Muscle layer of duodenum (tissue), 2 donors: ENCODE measurements at regions not wholly inside any gene's neighbourhood (a gene's known extent, or its start where the extent isn't known, plus 50 kb on each side); places are given as distances from the start of the nearest gene placed in this dataset.
"Not testable (repeated sequence)": the region's sequence is repeated elsewhere in the genome, so short reads cannot be mapped to it uniquely, and the experiment has no call there.

ENCODE experiments used
- H3K27ac ChIP-seq: one replicate; pipeline ENCODE4 v1.7.0; 2013; ENCODE audit warnings: mild to moderate bottlenecking, low read length
- H3K27me3 ChIP-seq: one replicate; pipeline ENCODE4 v1.7.0; 2013; ENCODE audit warnings: low read depth, mild to moderate bottlenecking, control low read depth, low read length
- H3K36me3 ChIP-seq, 2 donors: one replicate each; pipeline ENCODE4 v1.7.0; 2013; ENCODE audit warnings: low read length in 2 of 2, control low read depth in 1 of 2, mild to moderate bottlenecking in 1 of 2; ENCODE audit not compliant: insufficient read depth in 2 of 2, control insufficient read depth in 1 of 2
- H3K4me1 ChIP-seq, 2 donors: one replicate each; pipeline ENCODE4 v1.7.0; 2013; ENCODE audit warnings: low read length in 2 of 2, mild to moderate bottlenecking in 2 of 2, control low read depth in 1 of 2, moderate library complexity in 1 of 2; ENCODE audit not compliant: insufficient read depth in 2 of 2, control insufficient read depth in 1 of 2
- H3K4me3 ChIP-seq, 2 donors: one replicate each; pipeline ENCODE4 v1.7.0; 2013; ENCODE audit warnings: low read length in 2 of 2, low read depth in 1 of 2, mild to moderate bottlenecking in 1 of 2
- H3K9me3 ChIP-seq, 2 donors: one replicate each; pipeline ENCODE4 v1.7.0; 2013; ENCODE audit warnings: low read length in 2 of 2, control low read depth in 1 of 2, mild to moderate bottlenecking in 1 of 2; ENCODE audit not compliant: control insufficient read depth in 1 of 2
- donor health status: healthy.

DNA sequence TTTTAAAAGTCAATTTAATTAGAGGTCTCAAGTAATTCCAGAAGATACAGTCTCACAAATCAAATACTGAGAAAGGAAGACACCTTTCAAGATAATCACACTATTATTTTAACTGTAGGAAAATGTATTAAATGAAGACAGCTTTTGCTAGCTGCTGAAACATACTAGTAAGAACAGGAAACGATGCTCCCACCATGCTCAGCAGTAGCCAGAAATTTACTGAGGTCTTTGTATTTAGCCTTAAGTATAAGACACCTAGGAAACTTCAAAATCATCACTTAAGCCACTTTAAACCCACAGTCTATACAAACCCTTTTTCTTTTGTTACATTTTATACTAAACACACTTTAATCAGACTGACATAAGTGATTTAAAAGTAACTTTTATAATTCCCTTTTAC lies 72.7 kb upstream of the NPIPB12 start:
- H3K9me3 ChIP-seq, H3K27me3 ChIP-seq, H3K36me3 ChIP-seq, H3K27ac ChIP-seq, H3K4me3 ChIP-seq, H3K4me1 ChIP-seq: not testable (repeated sequence)

DNA sequence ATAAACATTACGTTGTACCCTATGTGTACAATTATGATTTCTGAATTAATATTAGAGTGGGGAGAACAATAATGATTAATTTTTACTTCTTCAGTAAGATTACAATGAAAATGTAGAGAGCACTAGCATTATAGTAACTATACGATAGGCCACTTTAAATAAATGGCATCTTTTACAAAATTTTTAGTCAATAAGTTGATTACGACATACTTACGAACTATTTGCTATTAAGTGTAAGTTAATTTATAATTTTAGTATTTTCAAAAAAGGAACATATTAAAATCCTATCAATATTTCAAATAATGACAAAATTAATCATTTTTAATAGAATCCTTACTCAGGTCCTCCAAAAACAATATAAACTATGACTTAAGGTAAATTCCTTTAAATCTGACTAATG lies 75.6 kb upstream of the NPIPB12 start:
- not testable (repeated sequence) for H3K27me3 ChIP-seq, H3K27ac ChIP-seq, H3K4me1 ChIP-seq, H3K4me3 ChIP-seq, H3K9me3 ChIP-seq, H3K36me3 ChIP-seq

DNA sequence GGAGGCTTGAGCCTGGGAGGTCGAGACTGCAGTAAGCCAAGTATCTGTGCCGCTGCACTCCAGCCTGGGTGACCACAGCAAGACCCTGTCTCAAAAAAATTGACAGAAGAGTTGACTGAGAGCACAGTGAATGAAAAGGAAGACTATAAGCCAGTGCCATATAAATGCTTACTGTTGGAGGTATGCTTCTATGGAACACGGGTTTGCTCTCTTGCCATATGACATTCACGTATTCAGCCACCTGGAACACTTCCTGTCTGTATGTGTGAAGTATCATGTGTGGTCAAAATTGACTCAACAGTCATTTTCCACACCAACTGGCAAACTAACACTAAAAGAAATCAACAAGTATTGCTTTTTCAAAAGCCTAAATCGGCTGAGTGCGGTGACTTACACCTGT lies 71.1 kb upstream of the SPN start:
- not testable (repeated sequence) for H3K4me1 ChIP-seq, H3K9me3 ChIP-seq, H3K27ac ChIP-seq, H3K27me3 ChIP-seq, H3K4me3 ChIP-seq, H3K36me3 ChIP-seq

DNA sequence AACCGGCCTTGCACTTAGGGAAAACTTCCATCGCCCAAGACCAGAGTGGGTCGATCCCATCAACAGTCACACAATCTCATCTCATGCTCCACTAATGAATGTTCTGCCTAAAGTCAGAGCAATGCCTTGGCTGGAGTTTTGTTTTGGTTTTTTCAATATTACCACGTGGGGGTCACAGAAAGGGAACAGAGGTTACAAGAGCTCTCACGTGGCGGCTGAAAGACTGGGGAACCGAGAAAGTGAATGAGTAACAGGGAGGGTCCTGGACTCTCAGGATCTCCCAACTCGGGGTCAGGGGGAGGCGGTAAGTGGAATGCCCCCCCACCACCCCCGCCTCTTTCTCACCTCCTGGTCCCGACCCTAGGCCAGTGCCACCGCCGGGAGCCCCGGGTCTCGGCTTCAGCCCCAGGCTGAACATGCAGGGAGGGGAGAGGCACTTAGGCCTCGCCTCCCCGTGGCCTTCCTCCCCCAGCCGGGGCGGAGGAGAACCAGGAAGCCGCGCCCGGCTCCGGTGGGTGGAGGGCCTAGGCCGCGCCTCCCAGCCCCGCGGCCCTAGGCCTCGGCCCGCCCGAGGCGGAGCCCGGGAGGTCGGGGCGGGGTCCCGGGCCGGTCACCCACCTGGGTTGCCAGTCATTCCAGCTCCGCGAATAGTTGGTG lies 68.7 kb upstream of the SPN start:
- H3K9me3 ChIP-seq, H3K27ac ChIP-seq, H3K27me3 ChIP-seq, H3K36me3 ChIP-seq, H3K4me1 ChIP-seq: not testable (repeated sequence)
- peak overlapping the region; percentile 21 to 58 for H3K4me3 ChIP-seq

DNA sequence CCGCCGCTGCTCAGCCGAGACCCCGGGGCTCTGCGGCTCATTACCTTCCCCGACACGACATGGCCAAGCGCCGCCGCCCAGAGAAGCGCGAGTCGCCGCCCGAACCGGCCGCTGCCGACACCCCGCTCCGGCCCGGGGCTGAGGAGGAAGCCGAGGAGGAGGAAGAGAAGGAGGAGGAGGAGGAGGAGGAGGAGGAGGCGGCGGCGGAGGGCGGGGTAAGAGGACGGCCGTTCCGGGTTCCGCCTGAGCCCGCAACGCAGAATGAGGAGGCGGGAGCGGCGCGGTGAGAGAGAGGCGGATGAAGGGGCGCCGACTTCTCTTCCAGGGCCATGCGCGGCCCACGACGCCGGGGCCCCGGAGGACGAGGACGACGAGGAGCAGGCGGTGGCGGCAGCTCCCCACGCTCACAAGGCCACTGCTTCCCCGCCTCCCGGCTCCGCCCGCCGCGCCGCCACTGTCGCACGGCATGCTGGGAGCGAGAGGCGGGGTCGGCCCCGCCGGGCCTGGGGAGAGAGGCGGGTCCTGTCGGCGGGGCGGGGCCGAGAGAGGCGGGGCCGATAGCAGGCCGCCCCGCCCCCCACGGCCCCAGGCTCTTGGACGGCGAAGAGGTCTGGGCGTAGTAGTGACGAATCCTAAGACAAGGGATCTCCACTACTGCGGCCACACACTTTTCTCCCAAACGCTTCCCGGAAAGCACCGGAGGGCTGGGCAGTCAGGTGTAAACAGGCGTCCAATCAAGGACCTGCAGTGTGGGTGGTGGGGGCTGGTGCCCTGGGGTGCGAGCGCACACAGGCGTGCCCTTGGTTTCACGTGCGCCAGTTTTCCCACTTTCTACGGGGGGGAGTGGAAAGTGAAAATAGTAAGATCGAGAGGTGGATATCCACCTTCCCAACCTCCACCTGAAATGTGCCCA lies 67.9 kb upstream of the SPN start:
- Histone ChIP-seq H3K4me3 (peak overlapping the region; percentile 46 to 58), H3K27ac (peak overlapping the region; percentile 39)
- H3K4me1 ChIP-seq, H3K27me3 ChIP-seq, H3K36me3 ChIP-seq, H3K9me3 ChIP-seq: not testable (repeated sequence)

DNA sequence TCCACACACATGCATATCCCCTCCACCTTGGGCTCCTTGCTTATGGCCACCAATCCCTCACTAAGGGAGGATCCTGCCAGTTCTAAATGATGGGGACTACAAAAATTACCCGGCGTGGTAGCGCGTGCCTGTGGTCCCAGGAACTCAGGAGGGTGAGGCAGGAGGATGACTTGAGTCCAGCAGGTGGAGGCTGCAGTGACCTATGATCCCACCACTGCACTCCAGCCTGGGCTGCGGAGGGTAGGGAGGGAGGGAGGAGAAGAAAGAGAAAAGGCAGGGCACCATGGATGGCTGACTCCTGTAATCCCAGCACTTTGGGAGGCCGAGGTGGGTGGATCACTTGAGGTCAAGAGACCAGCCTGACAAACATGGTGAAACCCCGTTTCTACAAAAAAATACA lies 66.0 kb upstream of the SPN start:
- not testable (repeated sequence) for H3K36me3 ChIP-seq, H3K27me3 ChIP-seq, H3K27ac ChIP-seq, H3K4me1 ChIP-seq, H3K9me3 ChIP-seq, H3K4me3 ChIP-seq

DNA sequence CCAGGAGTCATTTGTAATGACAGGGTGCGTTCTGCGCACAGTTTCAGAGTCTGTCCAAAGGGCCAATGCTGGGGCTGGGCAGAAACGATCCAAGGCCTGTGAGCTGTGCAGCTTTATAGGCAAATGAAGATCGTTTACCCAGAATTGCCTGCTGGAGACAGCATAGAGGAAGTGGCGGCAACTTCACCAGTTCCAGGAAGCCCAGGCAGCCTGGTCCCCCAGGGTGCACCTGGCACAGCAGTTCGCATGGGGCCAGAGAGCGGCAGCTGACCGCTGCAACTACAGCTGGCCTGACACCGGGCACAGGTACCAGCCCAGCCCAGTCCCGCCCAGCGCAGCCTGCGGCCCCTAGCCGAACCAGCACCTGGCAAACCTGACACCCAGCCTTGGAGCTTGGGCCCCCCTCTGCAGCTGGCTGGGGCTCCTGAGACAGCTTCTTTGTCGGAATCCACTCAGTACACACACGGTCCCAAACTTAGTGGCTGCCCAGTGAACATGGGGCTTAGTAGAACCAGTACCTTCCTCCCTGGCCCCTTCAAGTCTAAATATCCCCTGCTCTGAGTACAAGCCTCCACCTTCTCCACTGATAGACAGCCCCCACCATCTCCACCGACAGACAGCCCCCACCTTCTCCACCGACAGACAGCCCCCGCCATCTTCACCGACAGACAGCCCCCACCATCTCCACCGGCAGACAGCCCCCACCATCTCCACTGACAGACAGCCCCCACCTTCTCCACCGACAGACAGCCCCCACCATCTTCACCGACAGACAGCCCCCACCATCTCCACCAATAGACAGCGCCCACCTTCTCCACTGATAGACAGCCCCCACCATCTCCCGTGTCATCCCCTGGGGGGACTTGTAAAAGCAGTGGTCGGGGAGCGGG lies 62.7 kb upstream of the SPN start:
- not testable (repeated sequence) for H3K9me3 ChIP-seq, H3K4me3 ChIP-seq, H3K27me3 ChIP-seq, H3K36me3 ChIP-seq, H3K27ac ChIP-seq
- peaks cover 0 to 20% of the 10 kb centered on the region in 2 donors for H3K4me1 ChIP-seq

DNA sequence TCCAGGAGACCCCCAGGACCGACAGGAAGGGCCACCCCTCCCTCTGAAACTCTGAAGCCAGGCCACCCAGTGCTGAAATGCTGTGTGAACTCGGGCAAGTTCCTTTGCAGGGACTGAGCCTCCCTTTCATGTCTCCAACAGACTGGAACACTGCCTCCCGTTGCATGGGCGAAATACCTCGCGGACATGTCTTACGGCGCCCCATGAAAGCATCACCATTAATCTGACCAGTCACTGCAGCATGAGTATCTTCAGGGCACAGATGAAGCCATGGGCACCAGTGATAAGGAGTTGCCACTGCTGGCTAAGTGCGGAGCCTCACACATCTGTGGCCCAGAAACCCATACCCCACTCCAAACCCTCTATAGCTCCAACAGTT lies 60.8 kb upstream of the SPN start:
- peaks cover 0 to 20% of the 10 kb centered on the region in 2 donors for H3K4me1 ChIP-seq
- H3K27ac ChIP-seq, H3K9me3 ChIP-seq, H3K27me3 ChIP-seq, H3K36me3 ChIP-seq, H3K4me3 ChIP-seq: not testable (repeated sequence)

DNA sequence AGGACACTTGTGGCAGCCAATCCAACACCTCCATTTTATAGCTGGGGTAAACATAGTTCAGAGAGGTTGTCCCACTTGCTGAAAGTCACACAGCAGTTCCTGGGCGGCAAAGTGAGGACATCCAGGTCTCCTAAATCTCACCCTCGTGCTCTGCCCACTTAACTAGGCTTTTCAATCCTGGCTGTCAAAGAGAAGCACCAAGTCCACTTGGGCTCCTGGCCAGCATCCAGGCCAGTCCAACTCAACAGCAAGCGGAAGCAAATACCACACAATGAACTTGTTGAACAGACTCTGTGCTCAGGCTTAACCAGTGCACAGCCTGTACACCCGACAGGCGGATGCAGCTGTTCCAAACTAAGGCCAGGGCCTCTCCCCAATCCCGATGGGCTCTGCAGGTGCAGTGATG lies 60.4 kb upstream of the SPN start:
- not testable (repeated sequence) for H3K27ac ChIP-seq, H3K27me3 ChIP-seq
- peaks cover 0 to 20% of the 10 kb centered on the region in 2 donors for H3K4me1 ChIP-seq

DNA sequence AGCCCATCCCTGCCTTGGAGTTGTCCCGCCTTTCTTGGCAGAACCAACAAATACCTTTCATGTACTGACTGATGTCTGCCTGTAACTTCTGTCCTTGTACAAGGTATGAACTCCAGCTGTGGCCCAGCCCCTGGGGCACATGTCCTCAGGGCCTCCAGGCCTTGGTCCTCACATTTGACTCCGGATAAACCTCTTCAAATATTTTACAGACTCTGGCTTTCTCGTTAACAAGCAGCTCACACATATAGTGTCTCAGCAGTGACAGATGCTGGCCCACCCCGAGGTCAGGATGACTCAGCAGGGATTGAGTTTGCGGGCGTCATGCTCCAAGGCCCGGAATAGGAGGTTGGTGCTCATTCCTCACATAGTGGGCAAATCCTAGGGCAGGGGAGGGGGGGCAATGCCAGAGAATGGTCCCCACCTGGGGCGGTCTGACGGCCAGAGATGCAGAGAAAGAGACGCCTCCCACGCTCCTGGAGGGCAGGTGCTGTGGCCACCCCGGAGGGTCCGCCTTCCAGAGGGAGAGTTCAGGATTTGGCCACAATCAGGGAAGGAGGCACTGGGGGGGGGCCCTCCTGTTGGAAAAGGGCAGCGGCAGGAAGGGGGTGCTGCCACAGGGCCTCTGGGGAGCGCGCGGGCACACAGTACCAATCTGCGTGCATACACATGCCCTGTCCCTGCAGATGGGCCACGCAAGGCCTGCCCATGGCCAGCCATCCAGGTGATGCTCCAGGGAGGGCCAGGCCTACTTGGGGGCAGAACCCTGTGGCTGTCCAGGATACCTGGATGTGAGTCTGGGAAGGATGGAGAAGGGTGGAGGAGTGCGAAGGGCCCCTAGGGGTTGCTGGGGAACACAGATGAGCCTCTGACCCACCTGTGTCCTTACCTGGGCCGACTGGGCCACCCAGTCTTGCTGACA lies 58.2 kb upstream of the SPN start:
- H3K4me1 ChIP-seq, result peaks cover 0 to 20% of the 10 kb centered on the region in 2 donors
- H3K36me3 ChIP-seq, H3K4me3 ChIP-seq, H3K27me3 ChIP-seq, H3K27ac ChIP-seq, H3K9me3 ChIP-seq: not testable (repeated sequence)

More for the DNA sequence above, 60.4 kb upstream of the SPN start:
- H3K4me3 ChIP-seq, H3K9me3 ChIP-seq, H3K36me3 ChIP-seq: not testable (repeated sequence)
